HG02678 (cell line): ENCODE measurements at regions not wholly inside any gene's neighbourhood (a gene's known extent, or its start where the extent isn't known, plus 50 kb on each side); places are given as distances from the start of the nearest gene placed in this dataset.
"Not testable (repeated sequence)": the region's sequence is repeated elsewhere in the genome, so short reads cannot be mapped to it uniquely, and the experiment has no call there.

ENCODE experiments used
- ATAC-seq: cut with Tn5 transposase; IDR thresholded peaks from one replicate; pipeline ENCODE4 v1.9.1; 2021; ENCODE audit warnings: mild to moderate bottlenecking, moderate library complexity; ENCODE audit not compliant: unreplicated experiment

DNA sequence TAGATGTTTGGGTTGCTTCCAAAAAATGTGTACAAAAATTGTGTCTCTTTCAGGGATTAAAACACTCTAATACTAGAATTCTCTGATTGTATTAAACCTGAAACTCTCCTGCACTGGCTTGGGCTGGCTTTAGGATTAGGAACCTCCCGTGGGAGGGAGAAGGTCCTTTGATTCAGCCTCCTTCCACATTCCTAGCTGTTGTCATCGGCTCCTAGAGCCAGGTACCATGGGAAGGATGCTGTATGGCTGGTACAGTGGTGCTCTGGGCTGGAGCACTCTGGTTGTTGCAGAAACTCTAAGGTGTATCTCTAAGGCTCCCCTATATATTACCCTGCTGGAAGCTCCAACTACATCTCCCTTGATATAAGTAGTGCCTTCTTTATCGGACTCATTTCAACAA is 245.2 kb upstream of the FOXK1 start:
- no peak for ATAC-seq

DNA sequence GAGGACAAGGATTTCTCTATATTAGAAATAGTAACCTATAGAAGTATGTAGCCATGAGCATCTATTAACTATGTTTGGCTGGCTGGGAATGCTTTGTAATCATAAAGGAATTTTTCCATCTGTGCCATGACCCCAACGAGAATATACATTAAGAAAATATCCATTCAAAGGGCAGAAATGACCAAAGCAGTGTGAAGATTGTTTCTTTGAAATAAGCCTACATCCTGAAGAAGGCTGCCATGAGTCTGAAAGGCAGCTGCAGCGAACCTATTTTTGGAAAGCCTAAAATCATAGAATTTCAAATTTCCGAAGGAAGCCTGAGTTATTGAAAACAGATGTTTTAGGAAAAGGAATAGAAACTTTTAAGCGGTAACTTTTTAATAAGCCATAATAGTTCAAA is 244.2 kb upstream of the FOXK1 start:
- ATAC-seq: no peak

DNA sequence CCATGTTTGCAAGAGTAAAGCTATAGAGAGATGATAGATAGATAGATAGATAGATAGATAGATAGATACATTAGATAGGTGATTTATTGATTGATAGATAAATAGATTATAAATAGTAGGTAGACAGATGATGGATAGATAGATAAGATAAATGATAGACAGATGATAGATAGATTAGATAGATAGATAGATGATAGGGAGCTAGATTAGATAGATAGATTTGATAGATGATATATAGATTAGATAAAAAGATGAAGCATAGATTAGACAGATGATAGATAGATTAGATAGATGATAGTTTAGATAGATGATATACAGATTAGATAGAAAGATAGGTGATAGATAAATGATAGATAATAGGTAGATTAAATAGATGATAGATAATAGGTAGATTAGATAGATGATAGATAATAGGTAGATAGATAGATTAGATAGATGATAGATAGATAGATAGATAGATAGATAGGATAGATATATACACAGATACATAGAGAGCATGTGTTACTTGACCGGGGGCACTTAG is 243.3 kb upstream of the FOXK1 start:
- ATAC-seq: no peak

DNA sequence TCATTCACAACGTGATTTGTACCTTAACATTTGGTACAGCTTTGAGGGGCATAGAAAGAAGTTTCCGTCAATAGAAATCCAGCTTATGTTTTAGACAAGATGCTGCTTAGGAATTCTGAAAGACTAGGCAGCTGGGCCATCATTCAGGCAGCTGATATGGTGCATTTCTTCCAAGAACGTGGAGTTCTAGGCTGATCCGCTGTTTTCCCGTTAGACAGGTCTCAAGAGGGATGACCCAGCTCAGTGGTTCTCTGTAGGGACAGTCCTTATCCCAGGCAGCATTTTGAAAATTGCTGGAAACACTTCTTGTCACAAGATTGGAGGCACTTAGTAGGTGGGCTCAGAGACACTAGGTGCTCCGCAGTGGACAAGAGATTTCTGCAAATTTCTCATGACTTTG is 242.7 kb upstream of the FOXK1 start:
- ATAC-seq: no peak

DNA sequence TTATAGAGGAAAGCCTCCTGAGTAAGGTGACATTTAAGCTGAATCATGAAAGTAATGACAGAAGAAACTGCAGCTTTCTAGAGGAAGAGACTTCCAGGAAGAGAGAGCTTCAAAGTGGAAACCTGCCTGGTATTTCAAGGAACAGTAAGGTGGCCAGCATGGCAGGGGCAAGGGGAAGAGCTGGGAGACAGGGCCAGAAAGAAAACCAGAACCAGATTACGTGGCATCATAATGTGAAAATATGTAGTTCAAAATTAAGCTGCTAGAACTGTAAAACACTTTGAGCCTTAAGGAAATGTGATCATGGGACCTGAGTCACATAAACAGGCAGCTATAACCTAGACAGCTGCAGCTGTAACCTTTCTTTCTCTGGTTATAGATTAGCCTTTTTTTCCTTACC is 238.0 kb upstream of the FOXK1 start:
- ATAC-seq: no peak

DNA sequence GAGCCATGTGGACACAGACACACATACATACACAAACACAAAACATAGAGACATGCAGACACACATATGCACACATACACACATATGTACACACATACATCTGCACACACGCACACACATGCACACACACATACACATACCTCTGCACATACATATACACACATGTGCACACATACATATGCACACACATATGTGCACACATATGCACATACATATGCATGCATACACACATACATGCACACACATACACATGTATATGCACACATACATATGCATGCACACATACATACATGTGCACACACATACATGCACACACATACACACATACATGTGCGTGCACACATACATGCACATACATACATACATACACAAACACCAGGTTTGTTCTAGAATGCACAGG is 236.3 kb upstream of the FOXK1 start:
- no peak for ATAC-seq

DNA sequence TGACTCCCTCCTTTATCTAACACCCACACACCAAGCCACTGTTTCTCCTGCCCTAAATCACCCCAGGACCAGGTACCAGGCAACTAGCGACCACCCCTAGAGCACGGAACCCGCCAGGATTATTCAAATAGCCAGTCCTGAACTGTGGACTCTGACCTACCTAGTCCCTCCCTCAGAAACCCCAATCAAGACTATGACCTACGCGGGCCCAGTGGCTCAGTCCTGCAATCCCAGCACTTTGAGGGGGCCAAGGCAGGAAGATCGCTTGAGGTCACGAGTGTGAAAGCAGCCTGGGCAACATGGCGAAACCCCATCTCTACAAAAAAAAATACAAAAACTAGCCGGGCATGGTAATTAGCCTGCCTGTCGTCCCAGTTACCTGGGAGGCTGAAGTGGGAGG is 232.8 kb upstream of the FOXK1 start:
- ATAC-seq: no peak

DNA sequence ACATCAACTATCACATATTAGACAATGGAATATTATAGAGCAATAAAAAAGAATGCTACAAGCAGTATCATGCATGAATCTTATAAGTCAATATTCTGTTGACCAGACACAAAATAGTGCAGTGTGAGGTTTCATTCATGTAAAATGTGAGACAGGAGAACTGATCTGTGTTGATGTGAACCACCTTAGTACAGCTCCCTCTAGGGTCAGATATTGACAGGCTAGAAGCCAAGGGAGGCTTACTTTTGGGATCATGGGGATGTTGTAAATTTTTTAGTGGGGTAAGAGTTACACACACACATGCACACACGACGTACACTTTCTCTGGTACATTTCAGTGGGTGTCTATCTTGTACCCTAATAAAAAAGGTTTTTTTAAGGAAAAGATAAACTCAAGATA is 231.6 kb upstream of the FOXK1 start:
- no peak for ATAC-seq

DNA sequence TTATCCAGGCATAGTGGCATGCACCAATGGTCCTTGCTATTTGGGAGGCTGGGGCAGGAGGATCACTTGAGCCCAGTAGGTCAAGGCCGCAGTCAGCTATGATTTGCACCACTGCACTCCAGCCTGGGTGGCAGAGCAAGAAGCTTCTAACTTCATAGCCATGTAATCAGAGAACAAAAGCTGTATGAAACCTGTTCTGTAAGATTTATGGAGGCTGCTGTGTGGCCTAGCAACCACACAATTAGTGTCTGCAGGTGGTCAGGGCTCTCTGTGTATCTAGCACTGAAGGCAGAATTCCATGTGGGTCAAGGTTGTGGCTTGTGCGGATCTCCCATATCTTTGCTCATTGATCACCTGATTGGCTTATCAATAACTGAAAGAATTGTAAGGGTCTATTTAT is 221.5 kb upstream of the FOXK1 start:
- no peak for ATAC-seq

DNA sequence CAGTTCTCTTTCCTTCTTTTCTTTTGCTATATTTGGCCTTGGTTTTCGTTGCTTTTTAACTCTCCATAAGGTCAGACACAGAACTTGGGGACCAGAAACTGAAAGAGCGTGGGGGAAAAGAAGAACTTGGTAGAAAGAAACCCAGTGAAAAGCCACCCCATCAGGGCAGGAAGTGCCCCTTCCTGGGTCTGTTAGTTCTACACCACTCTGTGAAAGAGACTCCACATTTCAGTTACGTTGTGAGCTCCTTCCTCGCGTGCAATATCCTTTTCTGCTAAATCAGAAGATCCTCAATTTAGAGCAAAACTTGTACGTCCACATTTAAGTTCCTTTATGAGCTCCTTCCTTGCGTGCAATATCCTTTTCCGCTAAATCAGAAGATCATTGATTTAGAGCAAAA is 220.6 kb upstream of the FOXK1 start:
- ATAC-seq: no peak

DNA sequence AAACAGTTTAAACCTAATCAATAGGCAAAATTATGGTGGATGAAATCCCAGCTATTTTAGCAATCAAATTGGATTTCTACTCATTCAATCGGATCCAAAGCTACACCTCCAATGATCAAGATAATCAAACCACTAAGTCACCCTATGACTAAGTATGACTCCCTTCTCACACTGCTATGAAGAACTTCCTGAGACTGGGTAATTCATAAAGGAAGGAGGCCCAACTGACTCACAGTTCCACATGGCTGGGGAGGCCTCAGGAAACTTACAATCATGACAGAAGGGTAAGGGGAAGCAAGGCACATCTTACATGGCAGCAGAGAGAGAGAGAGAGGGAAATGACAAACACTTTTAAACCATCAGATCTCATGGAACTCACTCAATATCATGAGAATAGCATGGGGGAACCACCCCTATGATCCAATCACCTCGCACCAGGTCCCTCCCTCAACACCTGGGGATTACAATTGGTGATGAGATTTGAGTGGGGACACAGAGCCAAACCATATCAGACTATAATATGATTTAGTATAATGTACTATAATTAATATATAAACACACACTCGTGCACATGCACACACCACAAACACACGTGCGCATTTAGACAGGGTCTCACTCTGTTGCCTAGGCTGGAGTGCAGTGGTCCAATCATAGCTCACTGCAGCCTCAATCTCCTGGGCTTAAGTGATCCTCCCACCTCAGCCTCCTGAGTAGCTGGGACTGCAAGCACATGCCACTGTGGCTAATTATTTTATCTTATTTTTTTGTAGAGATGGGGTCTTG is 213.6 kb upstream of the FOXK1 start:
- ATAC-seq: no peak

DNA sequence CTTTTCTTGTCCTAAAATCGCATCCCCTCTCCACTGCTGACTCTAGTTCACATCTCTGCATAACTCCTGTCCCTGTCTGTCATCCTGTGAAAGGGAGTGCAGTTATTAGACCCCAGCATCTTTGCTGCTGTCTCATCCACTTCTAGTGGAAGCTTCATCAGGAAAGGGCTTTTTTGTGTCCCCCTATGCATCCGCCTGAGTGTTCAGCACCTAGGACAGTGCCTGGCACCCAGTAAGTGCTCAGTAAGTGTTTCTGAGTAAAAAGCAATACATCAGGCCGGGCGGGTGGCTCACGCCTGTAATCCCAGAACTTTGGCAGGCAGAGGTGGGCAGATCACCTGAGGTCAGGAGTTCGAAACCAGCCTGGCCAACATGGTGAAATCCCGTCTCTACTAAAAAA is 211.8 kb upstream of the FOXK1 start:
- ATAC-seq: no peak

DNA sequence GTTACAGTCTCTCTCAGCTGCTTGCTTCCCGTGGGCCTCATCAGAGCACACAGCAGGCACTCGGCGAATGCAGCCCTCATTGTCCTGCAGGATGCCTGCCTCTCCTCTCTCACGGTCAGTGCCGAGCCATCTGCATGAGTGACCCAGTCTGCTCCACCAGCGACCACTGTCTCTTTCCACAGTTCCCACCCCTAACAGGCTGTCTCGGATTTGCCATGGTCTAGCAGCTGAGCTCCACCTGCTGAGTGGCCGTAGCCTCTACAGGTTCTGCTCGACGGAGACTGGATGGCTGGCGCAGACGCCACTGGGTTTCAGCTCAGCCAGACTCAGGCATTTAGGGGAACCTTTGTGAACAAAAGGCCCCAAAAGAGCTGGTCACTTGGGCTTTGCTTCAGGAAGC is 209.4 kb upstream of the FOXK1 start:
- ATAC-seq: no peak

DNA sequence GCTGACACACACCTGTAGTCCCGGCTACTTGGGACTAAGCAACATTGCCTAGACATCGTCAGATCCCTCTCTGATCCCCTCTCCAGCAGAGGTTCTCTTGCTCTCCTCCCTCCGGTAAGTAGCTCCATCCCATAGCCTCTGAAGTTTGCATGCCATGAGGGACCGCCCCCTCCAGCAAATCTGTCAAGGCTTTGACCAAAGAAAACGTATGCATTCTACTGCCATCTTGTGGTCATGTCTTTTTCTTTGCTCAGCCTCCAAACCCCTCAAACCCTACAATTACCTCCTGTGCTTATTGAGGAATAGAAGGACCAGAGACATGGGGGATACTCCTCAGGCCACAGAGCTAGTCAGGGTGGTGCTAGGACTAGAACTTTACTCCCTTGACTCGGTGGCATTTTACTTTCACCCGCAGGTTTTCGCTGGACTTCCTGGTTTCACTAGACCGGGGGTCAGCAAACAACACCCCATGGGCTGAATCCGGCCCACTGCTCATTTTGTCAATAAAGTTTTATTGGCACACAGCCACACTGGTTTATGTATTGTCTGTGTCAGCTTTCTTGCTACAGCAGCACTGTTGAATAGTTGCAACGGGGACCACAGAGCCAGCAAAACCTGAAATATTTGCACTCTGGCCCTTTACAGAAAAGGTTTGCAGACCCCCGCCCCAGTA is 202.6 kb upstream of the FOXK1 start:
- no peak for ATAC-seq

DNA sequence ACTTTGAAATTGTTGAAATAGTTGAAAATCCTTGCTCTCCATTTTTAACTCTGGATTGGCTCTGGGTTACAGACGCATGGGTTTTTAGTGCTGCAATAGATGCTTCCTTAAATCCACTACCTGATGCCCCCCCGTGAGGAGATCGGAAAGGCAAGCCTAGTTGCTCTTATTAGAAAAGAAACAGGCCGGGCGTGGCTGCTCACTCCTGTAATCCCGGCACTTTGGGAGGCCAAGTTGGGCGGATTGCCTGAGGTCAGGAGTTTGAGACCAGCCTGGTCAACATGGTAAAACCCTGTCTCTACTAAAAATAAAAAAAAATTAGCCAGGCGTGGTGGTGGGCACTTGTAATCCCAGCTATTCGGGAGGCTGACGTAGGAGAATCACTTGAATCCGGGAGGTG is 202.0 kb upstream of the FOXK1 start:
- ATAC-seq: not testable (repeated sequence)

DNA sequence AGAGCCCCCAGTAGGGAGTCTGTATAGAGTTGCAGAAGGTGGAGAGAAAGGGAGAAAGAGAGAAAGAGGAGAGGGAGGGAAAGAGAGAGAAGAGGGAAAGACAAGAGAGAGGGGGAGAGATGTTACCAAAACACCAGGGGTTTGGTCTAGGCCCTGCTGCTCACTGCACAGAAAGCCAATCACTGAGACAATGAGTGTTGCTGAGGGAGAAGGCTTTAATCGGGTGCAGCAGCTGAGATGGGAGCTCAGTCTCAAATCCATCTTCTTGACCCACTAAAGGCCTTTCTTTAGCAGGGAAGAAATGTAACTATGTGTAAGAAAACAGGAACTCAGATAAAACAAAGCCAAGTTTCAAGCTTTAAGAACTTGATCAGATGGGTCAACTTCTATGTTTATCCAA is 198.2 kb upstream of the FOXK1 start:
- ATAC-seq: no peak

DNA sequence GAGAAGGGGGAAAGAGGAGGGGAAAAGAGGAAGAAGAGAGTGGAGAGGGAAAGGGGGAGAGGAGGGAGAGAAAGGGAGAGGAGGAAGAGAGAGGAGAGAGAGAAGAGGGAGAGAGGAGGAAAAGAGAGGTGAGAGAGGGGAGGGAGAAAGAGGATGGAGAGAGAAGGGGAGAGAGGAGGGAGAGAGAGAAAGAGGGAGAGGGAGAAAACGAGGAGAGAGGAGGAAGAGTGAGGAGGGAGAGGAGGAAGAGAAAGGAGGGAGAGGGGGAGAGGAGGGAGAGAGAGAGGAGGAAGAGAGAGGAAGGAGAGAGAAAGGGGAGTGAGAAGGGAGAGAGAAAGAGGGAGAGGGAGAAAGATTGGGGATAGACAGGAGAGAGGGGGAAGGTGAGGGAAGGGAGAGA is 197.6 kb upstream of the FOXK1 start:
- ATAC-seq: no peak

DNA sequence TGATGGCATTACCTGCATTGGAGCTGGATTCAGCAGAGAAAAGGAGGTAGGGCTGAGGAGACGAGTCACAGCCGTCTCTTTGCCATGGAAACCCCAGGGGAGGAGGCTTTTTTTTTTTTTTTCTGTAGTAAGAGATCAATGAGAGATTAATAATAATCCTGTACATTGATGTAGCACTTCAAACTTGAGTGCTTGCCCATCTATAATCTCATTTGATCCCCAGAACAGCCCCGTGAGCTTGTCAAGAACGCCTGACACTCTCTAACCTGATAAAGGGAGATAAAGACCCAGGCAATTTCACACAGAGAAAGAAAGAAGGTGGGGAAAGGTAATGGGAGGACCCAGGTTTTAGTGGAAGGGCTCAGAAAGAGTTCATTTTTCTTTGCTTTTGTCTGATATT is 195.2 kb upstream of the FOXK1 start:
- no peak for ATAC-seq

DNA sequence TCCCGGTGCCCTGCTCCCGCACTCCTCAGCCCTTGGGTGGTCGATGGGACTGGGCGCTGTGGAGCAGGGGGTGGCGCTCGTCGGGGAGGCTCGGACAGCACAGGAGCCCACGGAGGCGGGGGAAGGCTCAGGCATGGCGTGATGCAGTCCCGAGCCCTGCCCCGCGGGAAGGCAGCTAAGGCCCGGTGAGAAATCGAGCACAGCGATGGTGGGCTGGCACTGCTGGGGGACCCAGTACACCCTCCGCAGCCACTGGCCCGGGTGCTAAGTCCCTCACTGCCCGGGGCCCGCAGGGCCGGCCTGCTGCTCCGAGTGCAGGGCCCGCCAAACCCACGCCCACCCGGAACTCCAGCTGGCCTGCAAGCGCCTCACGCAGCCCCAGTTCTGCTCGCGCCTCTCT is 185.2 kb upstream of the FOXK1 start:
- not testable (repeated sequence) for ATAC-seq

DNA sequence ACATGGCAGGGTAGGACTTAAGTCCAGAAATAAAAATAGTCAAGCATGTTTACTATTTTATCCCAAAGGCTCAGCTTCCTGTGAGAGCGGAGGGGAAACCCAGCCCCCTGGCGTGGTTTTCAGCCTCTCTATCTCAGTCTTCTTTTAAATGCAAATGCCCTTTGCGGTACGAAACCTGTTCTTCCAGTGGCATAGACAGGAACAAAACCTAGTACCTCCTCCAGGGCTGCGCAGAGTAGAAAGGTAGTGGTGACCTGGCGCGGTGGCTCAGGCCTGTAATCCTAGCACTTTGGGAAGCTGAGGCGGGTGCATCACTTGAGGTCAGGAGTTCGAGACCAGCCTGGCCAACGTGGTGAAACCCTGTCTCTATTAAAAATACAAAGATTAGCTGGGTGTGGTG is 181.3 kb upstream of the FOXK1 start:
- no peak for ATAC-seq

DNA sequence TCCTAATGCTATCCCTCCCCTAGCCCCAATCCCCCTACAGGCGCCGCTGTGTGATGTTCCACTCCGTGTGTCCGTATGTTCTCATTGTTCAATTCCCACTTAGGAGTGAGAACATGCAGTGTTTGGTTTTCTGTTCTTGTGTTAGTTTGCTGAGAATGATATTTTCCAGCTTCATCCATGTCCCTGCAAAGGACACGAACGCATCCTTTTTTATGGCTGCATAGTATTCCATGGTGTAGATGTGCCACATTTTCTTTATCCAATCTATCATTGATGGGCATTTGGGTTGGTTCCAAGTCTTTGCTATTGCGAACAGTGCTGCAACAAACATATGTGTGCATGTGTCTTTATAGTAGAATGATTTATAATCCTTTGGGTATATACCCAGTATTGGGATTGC is 174.2 kb upstream of the FOXK1 start:
- ATAC-seq: not testable (repeated sequence)

DNA sequence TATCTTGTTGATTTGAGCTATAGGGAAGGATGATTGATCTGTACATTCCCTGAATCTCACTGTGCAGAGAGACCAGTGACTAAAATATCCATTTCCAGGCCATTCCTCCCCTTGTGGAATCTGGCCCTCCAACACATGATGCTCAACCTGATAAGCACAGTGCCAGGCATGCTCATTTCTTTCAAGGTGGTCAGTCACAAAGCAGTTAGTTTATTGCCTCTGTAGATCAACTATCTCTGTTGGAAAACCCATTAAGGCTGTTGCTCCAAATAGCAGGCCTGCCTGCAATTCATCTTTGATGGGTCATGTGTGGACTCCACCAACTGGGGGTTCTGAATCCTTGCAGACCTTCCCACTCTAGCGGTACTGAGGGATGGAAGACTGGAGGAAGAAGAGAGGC is 168.6 kb upstream of the FOXK1 start:
- ATAC-seq: no peak
